Fibroblast of the conjunctiva (primary cell): ENCODE measurements at regions not wholly inside any gene's neighbourhood (a gene's known extent, or its start where the extent isn't known, plus 50 kb on each side); places are given as distances from the start of the nearest gene placed in this dataset.
"Not testable (repeated sequence)": the region's sequence is repeated elsewhere in the genome, so short reads cannot be mapped to it uniquely, and the experiment has no call there.

Source experiments
- DNase-seq: peaks from one replicate; pipeline ENCODE4 v3.0.0-alpha.2; 2010; ENCODE audit warnings: low read depth

- DNase-seq: no peak
Measured at GRCh38 chr9:90458485-90458884, 184.1 kb downstream of the DIRAS2 start.

DNA sequence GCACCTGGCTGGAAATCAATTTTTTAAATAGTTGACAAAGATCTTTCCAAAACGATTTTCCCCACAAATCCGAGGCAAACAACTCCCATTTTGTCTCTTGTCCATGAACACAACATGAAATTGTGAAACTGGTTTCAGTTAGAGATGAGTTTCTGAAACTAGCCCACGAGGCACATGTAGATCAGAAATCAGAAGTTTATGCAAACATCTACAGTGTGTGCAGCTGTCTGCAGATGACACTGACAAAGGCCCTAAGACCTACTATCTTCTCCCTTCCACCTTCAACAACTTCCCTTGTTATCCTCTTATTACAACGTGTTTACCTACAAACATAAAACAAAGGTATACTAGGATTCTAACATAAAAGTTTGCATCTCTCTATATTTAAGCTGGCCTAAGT lies 183.3 kb downstream of the DIRAS2 start:
- no peak for DNase-seq

DNA sequence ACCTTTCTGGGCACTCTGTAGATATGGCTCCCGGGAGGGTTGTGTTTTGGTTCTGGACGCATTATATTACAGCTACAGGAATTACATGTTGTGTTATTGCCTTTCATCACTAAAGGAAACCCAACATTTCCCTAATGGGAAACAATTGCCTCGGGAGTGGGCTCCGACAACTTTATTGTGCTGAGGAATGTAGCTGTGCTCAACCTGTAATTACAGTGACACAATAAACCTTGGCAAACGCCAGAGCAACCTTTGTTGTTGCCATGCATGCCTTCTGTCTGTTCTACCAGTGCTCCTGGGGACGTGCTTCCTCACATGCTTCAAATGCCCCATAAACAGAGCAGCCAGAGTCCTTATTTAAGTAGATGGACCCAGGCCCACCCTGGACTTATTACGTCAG lies 182.4 kb downstream of the DIRAS2 start:
- DNase-seq: no peak

- DNase-seq: no peak
Measured at GRCh38 chr9:90464978-90465377, 177.6 kb downstream of the DIRAS2 start.

GRCh38 chr9:90466441-90466840 lies 176.2 kb downstream of the DIRAS2 start:
- no peak for DNase-seq

DNA sequence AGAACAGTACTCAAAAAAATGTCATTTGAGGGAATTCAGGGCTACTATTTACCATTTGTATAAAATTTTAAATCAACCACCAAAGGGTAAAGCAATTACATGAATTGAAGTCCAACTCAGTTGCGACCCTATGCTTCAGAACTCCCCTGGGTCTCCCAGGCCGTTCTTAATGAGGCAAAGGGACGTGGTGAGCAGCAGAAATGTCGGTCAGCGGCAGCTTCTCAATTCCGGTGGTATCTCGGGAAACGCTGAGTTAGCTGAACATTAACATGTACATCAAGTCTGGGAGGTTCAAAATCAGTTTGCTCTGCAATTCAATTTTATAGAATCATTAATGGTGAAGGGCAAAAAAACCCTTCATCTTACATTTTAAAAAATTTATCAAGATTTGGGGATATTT lies 173.2 kb downstream of the DIRAS2 start:
- DNase-seq: no peak

- no peak for DNase-seq
Measured at GRCh38 chr9:90469865-90470387, 172.7 kb downstream of the DIRAS2 start.

GRCh38 chr9:90476058-90476457 lies 166.6 kb downstream of the DIRAS2 start:
- no peak for DNase-seq

GRCh38 chr9:90477535-90477934 lies 165.1 kb downstream of the DIRAS2 start:
- no peak for DNase-seq

GRCh38 chr9:90478821-90479220 lies 163.8 kb downstream of the DIRAS2 start:
- DNase-seq: no peak

GRCh38 chr9:90485028-90485427 lies 157.6 kb downstream of the DIRAS2 start:
- DNase-seq: no peak

GRCh38 chr9:90489066-90489465 lies 153.6 kb downstream of the DIRAS2 start:
- DNase-seq: no peak

- no peak for DNase-seq
Measured at GRCh38 chr9:90499761-90500160, 142.9 kb downstream of the DIRAS2 start.

GRCh38 chr9:90502134-90502533 lies 140.5 kb downstream of the DIRAS2 start:
- DNase-seq: no peak

- no peak for DNase-seq
Measured at GRCh38 chr9:90504486-90504885, 138.1 kb downstream of the DIRAS2 start.

DNA sequence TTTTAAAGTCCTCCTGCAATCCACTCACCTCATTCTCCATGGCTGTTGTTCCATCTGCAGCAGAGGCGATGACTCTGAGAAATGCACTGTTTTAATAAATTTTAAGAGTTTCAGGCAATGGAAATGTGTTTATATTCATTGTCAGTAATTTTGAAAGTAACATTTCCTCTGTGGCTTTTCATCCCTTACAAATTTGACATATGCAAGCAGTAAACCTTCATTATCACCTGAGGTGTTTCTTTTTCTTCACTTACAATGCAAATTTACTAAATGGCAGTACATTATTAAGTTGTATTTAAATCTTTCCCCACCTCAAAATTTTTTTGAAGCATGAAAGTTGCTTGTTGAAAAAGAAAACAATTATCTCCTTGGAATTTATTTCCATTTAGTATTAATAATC lies 136.9 kb downstream of the DIRAS2 start:
- no peak for DNase-seq

DNA sequence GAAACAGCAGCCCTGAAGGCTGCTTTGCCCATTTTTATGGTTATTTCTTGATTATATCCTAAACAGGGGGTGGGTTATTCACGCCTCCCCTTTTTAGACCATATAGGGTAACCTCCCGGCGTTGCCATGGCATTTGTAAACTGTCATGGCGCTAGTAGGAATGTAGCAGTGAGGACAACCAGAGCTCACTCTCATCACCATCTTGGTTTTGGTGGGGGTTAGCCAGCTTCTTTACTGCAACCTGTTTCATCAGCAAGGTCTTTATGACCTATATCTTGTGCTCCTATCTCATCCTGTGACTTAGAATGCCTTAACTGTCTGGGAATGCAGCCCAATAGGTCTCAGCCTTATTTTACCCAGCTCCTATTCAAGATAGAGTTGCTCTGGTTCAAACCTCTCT lies 136.2 kb downstream of the DIRAS2 start:
- not testable (repeated sequence) for DNase-seq

GRCh38 chr9:90507621-90508020 lies 135.0 kb downstream of the DIRAS2 start:
- no peak for DNase-seq

DNA sequence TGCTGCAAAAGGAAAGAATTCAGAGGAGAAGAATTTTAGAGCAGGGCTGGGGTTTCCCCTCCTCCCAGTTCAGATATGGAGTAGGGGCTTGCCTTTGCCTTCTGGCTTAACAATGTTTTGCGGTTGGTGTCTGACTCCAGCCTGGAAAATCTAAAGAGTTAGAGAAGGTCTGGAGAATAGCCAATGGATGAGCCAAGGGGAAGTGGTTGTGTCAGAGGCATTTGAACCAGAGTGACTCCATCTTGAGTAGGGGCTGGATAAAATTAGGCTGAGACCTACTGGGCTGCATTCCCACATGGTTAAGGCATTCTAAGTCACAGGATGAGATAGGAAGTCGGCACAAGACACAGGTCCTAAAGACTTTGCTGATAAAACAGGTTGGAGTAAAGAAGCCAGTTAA lies 133.7 kb downstream of the DIRAS2 start:
- DNase-seq: no peak

GRCh38 chr9:90511711-90512110 lies 130.9 kb downstream of the DIRAS2 start:
- DNase-seq: no peak

GRCh38 chr9:90514877-90515276 lies 127.7 kb downstream of the DIRAS2 start:
- DNase-seq: no peak

GRCh38 chr9:90515510-90515909 lies 127.1 kb downstream of the DIRAS2 start:
- no peak for DNase-seq

DNA sequence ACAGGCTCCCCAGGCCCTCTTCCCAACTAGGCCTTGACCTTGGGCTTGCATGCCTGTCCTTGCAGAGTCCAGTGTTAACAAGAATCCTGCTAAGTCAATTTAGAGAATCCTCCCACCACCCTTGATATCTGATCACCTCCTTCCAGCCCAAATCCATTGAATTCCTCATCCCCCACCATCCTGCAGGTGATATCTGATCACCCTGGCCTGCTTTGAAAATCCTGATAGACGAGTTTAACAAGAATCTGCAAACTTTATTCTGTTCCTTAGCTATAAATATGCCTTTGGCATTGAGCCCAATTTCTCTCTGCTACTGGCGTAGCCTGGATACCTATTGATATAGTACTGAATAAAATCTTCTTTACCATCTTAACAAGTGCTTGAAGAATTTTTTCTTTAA lies 125.5 kb downstream of the DIRAS2 start:
- DNase-seq: no peak

DNA sequence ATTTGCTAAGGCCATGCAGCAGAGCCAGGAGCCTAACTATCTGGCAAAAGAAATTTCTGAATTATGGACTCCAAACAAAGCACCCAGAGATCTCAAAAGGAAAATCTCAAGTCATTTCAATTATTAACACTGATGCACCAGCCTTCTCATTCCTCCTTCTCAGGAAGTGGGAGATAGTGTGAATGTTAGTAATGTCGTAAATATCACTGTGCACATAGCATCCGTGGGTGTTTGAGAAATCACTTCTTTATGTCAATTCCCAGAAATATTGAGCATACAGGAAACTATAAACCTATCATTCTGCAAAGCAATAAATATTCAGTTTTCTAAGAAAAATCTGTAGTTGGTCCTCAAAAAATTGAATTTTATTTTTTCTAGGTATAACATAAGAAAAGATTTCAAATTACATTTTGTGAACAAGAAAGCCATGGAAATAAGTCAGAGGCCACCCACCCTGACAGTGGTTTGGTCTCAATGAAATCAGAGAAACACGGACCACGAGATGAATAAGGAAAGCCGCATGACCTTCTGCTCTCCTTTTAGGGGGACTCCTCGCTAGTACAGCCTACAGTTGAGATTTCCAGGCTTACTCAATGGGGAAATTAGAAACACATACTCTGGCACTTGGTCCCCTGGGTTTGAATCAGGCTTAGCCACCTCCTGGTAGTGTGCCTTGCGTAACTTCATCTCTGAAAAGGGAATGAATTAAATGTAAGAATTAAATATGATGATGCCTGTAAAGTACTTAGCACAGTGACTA lies 120.6 kb downstream of the DIRAS2 start:
- DNase-seq: no peak
